Omental fat pad (tissue), 3 donors: ENCODE measurements at regions not wholly inside any gene's neighbourhood (a gene's known extent, or its start where the extent isn't known, plus 50 kb on each side); places are given as distances from the start of the nearest gene placed in this dataset.

ENCODE experiments used
- ATAC-seq: fragments of 150-250 bp; one replicate; pipeline ENCODE4 v1.9.1; 2016; ENCODE audit warnings: mild to moderate bottlenecking, moderate library complexity; ENCODE audit not compliant: low FRiP score
- DNase-seq: peaks from one replicate; pipeline ENCODE4 v3.0.0-alpha.2; 2019; ENCODE audit warnings: low spot score
- TF ChIP-seq, protein P1 (sequence below), 3 donors: fragments of 450-650 bp; IDR thresholded peaks; one replicate each; pipeline ENCODE4 v1.5.1; 2016 to 2017; ENCODE audit warnings: antibody characterized with exemption in 3 of 3, mild to moderate bottlenecking in 3 of 3, moderate library complexity in 2 of 3

DNA sequence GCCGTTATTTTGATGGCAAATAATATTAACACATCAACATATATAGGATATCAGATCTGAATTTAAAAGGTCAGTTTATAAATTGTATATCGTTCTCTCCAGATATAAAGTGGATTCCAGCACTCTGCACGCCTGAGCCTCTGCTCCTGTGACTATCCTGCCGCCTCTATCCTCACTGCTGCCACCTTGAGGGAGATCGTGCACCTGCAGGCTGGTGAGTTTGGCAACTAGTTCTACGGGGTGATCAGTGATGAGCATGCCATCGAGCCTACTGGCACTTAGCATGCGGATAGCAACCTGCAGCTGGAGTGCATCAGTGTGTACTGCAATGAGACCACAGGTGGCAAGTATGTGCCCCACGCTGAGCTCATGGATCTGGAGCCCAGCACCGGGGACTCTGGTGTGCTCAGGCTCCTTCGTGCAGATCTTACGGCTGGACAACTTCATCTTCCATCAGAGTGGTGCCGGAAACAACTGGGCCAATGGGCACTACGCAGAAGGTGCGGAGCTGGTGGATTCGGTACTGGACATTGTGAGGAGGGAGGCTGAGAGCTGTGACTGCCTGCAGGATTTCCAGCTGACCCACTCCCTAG is 84.9 kb downstream of the FBXO5 start:
- DNase-seq: peak; percentile 57
- ATAC-seq: peak; percentile 71
- TF ChIP-seq, protein P1, sequence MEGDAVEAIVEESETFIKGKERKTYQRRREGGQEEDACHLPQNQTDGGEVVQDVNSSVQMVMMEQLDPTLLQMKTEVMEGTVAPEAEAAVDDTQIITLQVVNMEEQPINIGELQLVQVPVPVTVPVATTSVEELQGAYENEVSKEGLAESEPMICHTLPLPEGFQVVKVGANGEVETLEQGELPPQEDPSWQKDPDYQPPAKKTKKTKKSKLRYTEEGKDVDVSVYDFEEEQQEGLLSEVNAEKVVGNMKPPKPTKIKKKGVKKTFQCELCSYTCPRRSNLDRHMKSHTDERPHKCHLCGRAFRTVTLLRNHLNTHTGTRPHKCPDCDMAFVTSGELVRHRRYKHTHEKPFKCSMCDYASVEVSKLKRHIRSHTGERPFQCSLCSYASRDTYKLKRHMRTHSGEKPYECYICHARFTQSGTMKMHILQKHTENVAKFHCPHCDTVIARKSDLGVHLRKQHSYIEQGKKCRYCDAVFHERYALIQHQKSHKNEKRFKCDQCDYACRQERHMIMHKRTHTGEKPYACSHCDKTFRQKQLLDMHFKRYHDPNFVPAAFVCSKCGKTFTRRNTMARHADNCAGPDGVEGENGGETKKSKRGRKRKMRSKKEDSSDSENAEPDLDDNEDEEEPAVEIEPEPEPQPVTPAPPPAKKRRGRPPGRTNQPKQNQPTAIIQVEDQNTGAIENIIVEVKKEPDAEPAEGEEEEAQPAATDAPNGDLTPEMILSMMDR (IDR thresholded peaks at IDR 0.05): no peak

DNA sequence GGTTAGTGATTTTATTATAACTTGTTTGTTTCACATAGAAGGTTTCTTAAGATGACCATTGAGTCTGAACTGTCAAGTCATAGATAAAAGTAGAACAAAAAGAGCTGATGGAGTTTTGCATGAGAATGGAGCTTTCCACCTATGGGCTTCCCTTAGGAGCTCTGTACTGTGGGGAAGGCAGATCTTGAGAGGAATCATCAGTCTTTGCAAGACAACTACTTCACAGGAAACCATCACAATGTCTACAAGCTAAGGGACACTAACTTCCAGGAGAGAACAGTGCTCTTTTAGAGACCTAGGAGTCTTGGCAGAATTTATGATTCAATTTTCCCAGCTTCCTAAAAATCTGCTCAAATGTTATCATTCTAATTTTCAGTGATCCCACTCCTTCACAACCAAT is 78.2 kb downstream of the FBXO5 start:
- no peak for DNase-seq
- ATAC-seq: no peak
- TF ChIP-seq, protein P1 (IDR thresholded peaks at IDR 0.05): no peak

DNA sequence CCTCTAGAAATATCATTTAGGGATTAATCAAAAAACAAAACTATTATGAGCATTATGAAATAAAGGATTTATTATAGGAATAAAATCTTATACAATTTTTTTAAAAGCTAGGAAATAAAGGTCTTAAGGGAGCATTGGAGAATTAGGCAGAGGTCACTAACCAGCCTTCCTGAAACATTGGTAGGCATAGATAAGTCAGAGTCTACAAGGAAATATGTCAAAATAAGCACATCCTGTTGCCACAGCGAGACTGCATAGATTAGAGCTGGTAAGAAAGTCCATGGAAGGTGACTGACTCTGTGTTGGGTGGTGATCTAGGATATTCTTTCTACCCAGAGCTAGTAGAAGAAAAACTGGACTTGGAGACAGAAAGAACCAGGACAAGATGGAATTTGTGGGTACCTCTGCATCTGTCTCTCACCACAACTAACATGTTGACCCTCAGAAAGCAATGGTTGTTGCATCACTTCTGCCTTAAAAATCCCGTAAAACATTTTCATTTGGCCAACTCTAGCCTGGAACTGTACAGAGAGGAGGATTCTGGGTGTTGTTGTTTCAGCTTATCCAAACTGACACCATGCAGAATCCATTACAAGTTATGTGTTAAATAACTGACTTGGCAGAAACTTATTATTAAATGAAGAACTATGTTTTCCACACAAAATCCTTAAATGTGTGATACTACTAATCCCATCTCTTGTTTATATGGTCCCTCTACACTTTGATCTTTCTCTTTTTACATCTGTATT is 77.1 kb downstream of the FBXO5 start:
- TF ChIP-seq, protein P1 (IDR thresholded peaks at IDR 0.05): no peak
- DNase-seq (no peak), ATAC-seq (no peak)

DNA sequence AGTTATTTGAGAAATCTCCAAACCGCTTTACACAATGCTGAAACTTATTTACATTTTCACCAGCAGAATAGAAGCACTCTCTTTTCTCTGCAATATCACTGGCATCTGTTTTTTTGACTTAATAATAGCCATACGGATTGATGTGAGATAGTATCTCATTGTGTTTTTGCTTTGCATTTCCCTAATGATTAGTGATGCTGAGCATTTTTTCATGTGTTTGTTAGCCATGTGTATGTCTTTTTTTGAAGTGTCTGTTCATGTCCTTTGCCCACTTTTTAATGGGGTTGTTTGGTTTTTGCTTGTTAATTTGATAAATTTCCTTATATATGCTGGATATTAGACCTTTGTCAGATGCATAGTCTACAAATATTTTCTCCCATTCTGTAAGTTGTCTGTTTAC is 73.6 kb downstream of the FBXO5 start:
- no peak for ATAC-seq
- no peak for DNase-seq
- TF ChIP-seq, protein P1 (IDR thresholded peaks at IDR 0.05): no peak

DNA sequence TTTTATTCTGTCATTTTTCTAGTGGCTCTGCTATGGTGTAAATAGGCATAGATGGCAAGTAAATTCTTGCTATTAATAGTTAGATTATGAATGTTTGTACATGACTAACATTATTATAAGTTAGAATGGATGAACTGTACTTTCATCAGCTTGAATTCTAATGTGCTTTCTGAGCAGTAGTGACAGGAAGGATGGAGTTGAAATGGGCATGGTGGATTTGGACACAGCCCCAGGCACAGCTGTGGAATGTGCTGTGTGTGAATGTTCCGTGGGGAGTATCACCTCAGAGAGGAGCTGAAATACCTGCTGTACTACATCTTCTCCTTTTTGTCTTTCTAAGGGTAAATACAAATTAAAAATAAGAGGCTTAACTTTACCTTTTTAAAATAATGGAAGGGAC is 66.8 kb downstream of the FBXO5 start:
- DNase-seq: no peak
- TF ChIP-seq, protein P1 (IDR thresholded peaks at IDR 0.05): no peak
- ATAC-seq: no peak

DNA sequence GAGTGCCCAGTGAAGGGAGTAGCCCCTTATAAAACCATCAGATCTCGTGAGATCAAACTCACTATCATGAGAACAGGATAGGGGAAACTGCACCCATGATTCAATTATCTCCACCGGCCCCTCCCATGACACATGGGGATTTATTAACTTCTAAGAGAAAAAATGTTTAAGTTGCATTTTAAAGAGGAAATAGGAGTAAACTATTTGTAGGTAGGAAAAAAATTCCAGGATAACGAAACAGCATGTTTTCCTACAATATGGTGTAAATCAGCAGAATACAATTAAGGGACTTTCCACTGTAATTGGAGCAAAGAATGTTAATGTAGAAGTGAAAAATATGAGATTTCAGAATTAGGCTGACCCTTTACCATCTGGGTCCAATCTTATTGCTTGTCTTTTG is 63.9 kb downstream of the FBXO5 start:
- DNase-seq: no peak
- TF ChIP-seq, protein P1 (IDR thresholded peaks at IDR 0.05): no peak
- no peak for ATAC-seq

DNA sequence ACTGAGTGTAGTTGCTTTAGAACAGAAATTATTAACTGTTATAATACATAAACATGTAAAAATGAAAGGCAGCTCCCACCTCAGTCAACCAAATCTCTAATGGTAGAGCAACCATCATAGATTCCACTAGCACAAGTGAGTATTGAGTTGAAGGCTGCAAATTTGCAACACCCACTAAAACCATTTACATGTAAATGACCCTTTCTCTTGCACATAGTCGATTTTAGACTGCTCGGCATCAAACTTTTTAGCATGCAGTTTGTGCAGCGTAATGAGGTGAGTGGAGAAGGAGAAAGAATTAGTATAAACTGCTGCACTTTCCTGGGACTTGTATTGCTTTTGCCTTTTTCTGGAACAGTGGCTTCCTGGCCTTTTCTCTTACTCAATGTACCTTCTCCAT is 62.8 kb downstream of the FBXO5 start:
- ATAC-seq (no peak), DNase-seq (no peak)
- TF ChIP-seq, protein P1 (IDR thresholded peaks at IDR 0.05): no peak
